ENCODE measurements at regions not wholly inside any gene's neighbourhood (a gene's known extent, or its start where the extent isn't known, plus 50 kb on each side); places are given as distances from the start of the nearest gene placed in this dataset.

GRCh38 chr13:64327505-64328194 is 2902.5 kb downstream of the PCDH9 start:
- DNase-seq (ENCODE audit: low read depth) = no peak

DNA sequence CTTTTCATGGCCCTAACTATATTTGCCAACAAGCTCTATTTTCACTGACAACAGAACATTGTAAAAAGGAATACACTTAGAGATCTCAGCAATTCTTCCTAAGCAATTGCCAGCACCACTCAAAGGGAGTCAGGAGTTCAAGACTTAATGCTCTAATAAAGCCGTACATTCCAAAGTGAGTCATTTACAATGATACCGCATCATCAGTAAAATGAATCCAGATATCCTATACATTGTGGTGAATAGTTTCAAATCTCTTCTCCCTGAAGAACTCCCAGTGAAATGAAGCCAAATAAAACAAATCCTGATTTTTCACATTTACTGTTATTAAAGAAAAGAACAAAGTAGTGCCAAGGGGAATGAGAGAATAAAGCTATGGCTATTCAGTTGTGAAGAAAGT is 2898.7 kb upstream of the PCDH20 start:
- peak; percentile 70 for DNase-seq (ENCODE audit: low read depth)

GRCh38 chr13:64311948-64312347 is 2896.3 kb upstream of the PCDH20 start:
- DNase-seq (ENCODE audit: low read depth) = no peak

DNA sequence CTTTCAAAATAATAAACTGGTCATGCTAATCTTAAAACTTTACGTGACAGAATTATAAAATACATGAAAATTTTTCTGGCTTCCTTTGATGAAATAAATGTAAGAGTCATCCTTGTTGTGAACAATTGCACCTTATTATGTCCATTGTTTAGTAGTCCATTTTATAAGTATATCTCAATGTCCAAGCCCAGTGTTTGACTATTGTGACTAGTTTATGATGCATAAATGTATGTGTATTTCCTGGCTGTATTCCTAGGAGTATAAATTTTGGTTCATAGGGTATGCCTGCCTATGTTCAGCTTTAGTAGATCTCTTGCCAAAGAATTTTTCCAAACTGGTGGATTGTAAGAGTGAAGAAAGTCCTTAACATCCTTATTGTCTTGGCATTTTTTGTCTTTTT is 2895.5 kb upstream of the PCDH20 start:
- no peak for DNase-seq (ENCODE audit: low read depth)

DNA sequence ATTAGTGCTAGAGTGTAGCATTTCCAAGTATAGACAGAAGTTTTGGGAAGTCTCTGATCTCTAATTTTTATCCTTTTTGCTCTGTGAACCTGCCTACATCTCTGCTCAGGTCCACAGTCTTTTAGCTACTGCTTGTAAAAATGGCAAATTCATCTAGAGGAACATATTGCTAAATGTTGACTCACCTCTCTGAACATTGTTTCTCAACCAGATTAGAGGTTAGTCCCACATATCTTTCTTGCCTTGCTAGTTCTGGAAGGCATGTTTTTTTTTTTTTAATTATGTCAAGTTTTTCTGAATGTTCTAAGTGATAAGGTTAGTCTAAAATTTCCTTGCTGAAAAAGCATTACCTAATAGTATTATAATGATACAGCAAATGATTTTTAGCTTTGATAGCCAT is 2889.6 kb upstream of the PCDH20 start:
- peak; percentile 82 for DNase-seq (ENCODE audit: low read depth)

DNA sequence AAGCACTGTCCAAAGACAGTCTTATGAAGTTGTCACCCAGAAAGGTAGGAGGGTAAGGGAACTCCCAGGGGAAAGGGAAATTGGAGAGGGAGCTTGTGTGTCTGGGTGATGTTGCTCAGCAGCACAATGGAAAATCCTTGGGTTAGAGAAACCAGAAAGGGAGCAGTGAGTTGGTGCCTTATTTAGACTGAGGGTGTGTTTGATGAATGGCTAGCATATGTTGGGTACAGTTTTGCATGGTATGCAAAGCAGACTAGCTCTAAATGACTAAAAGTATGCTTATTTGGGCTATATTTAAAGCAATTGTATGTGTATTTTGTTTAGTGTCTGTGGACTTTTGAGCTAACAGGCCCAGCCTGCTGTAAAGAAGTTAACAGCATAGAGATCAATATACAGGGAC is 2884.6 kb upstream of the PCDH20 start:
- no peak for DNase-seq (ENCODE audit: low read depth)

- peak; percentile 45 for DNase-seq (ENCODE audit: low read depth)
These were observed 2878.3 kb upstream of the PCDH20 start for GRCh38 chr13:64293923-64294322.

- DNase-seq (ENCODE audit: low read depth) = no peak
These were observed 2874.1 kb upstream of the PCDH20 start for GRCh38 chr13:64289702-64290101.

- DNase-seq (ENCODE audit: low read depth) = no peak
These were observed 2868.3 kb upstream of the PCDH20 start for GRCh38 chr13:64283926-64284325.

DNA sequence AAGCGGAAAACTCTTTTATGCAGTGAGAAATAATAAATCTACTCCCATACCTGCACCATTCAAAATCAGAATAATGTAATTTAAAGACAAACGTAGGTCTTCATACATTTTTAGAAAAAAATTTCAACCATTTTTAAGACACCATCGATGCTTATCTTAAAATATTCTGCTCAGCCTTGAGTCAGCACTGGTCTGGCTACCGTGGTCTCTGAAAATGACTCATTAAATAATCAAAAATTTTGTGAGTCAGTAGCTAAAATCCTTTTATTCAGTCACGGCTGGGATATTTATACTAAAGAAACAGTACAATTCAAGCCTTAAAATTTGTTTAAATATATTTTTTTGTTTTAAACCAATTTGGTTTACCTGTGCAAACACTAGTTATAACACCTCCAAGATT is 2862.8 kb upstream of the PCDH20 start:
- DNase-seq (ENCODE audit: low read depth) = peak; percentile 59

- no peak for DNase-seq (ENCODE audit: low read depth)
These were observed 2861.4 kb upstream of the PCDH20 start for GRCh38 chr13:64277097-64277496.

GRCh38 chr13:64276232-64276631 is 2860.6 kb upstream of the PCDH20 start:
- DNase-seq (ENCODE audit: low read depth) = no peak

DNA sequence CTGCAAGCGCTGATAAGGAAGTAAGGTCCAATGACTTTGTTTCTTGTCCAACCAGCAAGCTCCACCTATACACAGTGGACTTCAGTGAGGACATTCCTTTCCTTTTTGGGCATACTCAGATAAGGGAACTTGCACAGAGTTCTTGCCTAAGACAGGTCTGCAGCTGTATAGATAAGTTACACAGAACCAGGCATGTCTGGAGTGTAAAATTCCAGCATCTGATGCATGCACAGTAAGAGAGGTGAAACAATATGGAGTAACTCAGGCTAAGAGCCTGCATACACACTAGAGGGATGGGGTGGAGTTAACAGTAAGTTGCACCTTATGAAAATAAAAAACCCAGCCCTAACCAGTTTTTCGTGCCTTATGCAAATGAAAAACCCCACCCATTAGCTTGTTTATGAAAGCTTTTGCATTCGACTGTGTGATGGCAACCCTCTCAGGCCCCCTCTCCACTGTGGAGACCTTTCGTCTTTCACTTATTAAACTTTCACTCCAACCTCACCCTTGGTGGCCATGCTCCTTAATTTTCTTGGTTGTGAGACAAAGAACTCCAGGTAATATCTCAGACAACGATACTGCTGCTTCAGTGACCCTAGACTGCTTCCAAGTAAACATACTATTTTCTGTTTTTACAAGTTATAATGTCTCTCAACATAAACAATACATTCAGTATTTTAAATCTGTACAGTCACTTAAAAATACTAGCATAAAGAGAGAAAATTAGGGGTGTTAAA is 2859.0 kb upstream of the PCDH20 start:
- peak; percentile 22 for DNase-seq (ENCODE audit: low read depth)

- no peak for DNase-seq (ENCODE audit: low read depth)
These were observed 2858.1 kb upstream of the PCDH20 start for GRCh38 chr13:64273780-64274179.

- no peak for DNase-seq (ENCODE audit: low read depth)
These were observed 2857.0 kb upstream of the PCDH20 start for GRCh38 chr13:64272681-64273080.

DNA sequence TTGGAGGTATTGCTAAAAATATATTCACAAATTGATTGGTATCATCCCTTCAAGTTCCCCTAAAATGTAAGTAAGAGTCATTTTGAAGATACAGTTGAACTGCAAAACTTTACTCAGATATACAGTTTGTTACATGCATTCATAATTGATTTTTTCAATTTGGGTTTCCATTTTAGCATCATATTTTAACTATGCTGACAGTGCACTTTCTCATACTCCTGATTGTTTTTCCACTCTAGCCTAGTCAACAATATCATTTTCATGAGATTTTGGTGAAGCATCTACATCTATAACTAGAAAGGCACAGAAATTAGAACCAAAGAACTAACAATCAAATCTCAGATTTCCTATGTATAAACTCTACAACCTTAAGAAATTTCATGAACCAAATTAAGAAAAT is 2850.4 kb upstream of the PCDH20 start:
- DNase-seq (ENCODE audit: low read depth) = no peak

DNA sequence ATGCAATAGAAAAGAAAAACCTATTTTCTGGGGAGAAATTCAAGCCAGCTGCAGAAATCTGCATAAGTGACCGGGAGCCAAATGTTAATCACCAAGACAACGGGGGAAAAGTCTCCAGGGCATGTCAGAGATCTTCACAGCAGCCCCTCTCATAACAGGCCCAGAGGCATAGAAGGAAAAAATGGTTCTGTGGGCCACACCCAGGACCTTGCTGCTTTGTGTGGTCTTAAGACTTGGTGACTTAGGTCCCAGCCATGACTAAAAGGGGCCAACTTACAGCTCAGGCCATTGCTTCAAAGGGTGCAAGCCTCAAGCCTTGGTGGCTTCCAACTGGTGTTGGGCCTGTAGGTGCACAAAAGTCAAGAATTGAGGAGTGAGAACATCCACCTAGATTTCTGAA is 2847.6 kb upstream of the PCDH20 start:
- no peak for DNase-seq (ENCODE audit: low read depth)

DNA sequence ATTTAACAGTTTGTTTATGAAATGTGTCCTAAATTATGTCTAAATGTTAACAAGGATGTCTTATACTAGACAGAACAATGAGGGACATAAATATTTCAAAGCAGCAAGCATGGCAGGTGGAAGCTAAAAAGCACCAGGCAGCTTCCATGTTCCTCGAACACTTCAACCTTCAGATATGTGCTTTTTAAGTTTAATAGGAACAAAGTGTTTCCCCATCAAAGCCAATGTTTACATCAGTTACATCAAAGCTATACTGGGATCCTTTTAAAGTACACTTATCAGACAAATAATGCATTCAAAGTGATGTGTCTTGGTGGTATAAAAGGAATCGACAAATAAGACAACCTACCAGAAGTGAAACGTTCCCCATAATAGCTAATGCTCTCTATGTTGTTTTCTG is 2841.1 kb upstream of the PCDH20 start:
- no peak for DNase-seq (ENCODE audit: low read depth)

- DNase-seq (ENCODE audit: low read depth) = no peak
These were observed 2840.3 kb upstream of the PCDH20 start for GRCh38 chr13:64255988-64256387.

- peak; percentile 48 for DNase-seq (ENCODE audit: low read depth)
These were observed 2832.9 kb upstream of the PCDH20 start for GRCh38 chr13:64248371-64249065.

DNA sequence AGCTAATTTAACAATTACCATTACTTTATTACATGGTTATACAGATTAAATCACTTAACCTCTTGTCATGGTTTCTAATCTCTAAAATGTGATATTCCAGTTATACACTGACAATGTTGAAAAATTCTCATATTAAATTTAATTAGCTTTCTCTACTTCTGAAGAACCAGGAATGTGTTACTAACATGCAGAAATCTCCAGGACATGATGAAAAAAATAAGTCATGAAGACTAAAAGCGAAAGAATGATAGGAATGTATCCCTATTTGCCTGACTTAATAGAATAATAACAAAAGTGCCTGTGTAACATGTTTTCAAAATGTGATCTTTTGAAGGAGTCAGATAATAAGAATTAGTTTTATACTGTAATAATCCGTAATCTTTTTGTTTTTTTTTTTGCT is 2823.7 kb upstream of the PCDH20 start:
- DNase-seq (ENCODE audit: low read depth) = peak; percentile 74

DNA sequence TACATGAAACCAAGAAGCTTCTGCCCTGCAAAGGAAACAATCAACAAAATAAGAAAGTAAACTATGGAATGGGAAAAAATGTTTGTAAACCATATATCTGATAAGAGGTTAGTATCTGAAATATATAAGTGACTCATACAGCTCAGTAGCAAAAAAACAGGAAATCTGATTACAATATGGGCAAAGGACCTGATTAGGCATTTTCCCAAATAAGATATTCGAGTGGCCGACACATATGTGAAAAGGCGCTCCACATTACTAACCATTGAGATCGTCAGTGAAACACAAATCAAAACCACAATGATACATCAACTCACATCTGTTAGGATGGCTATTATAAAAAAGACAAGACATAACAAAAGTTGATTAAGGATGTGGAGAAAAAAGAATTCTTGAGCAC is 2818.6 kb upstream of the PCDH20 start:
- peak; percentile 43 for DNase-seq (ENCODE audit: low read depth)

DNA sequence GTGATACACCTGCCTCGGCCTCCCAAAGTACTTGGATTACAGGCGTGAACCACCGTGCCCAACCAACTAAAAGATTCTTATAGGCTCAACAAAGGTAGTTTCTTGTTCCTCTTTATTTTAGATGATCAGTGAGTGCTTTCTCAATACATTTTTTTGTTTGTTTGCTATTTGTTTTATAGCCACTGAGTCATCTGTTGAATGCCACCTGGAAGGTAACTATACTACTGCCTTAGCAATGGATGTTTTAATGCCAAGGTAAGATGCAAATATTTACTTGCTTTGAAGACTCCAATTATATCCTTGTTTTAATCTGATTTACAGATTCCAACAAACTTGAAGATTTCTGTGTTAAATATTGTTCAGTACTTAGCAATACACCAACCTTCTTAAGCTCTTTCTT is 2807.4 kb upstream of the PCDH20 start:
- DNase-seq (ENCODE audit: low read depth) = no peak

All from iris pigment epithelial cell (primary cell).